AG09319 (cell line): ENCODE measurements at regions not wholly inside any gene's neighbourhood (a gene's known extent, or its start where the extent isn't known, plus 50 kb on each side); places are given as distances from the start of the nearest gene placed in this dataset.
"Not testable (repeated sequence)": the region's sequence is repeated elsewhere in the genome, so short reads cannot be mapped to it uniquely, and the experiment has no call there.

Experiments
- DNase-seq: peaks from one replicate; pipeline ENCODE4 v3.0.0-alpha.2; 2010; ENCODE audit warnings: low read depth; ENCODE audit errors: extremely low read depth
- TF ChIP-seq, protein P1 (sequence below): IDR thresholded peaks from 2 replicates; pipeline ENCODE4 v1.5.1; 2011; ENCODE audit warnings: low read depth, mild to moderate bottlenecking, inconsistent platforms, low read length, moderate library complexity

DNA sequence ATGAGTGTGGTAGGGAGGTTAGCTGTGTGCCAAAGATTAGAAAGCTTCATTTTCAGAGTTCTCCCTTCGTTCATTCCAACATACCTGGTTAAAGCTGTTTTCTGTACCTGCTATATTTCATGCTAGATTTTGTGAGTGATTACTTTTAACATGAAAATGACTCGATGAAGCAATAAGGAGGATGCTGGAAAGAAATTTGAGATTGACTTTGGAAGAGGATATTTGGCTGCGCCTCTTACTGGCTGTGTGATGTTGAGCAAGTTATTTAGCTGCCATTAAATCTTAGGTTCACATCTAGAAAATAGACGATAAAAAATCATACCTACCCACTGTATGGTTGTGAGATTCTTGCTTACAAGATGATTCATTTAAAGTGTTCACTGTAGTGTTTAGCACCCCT lies 288.7 kb downstream of the ZIC4 start:
- TF ChIP-seq, protein P1, sequence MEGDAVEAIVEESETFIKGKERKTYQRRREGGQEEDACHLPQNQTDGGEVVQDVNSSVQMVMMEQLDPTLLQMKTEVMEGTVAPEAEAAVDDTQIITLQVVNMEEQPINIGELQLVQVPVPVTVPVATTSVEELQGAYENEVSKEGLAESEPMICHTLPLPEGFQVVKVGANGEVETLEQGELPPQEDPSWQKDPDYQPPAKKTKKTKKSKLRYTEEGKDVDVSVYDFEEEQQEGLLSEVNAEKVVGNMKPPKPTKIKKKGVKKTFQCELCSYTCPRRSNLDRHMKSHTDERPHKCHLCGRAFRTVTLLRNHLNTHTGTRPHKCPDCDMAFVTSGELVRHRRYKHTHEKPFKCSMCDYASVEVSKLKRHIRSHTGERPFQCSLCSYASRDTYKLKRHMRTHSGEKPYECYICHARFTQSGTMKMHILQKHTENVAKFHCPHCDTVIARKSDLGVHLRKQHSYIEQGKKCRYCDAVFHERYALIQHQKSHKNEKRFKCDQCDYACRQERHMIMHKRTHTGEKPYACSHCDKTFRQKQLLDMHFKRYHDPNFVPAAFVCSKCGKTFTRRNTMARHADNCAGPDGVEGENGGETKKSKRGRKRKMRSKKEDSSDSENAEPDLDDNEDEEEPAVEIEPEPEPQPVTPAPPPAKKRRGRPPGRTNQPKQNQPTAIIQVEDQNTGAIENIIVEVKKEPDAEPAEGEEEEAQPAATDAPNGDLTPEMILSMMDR = no peak
- no peak for DNase-seq

DNA sequence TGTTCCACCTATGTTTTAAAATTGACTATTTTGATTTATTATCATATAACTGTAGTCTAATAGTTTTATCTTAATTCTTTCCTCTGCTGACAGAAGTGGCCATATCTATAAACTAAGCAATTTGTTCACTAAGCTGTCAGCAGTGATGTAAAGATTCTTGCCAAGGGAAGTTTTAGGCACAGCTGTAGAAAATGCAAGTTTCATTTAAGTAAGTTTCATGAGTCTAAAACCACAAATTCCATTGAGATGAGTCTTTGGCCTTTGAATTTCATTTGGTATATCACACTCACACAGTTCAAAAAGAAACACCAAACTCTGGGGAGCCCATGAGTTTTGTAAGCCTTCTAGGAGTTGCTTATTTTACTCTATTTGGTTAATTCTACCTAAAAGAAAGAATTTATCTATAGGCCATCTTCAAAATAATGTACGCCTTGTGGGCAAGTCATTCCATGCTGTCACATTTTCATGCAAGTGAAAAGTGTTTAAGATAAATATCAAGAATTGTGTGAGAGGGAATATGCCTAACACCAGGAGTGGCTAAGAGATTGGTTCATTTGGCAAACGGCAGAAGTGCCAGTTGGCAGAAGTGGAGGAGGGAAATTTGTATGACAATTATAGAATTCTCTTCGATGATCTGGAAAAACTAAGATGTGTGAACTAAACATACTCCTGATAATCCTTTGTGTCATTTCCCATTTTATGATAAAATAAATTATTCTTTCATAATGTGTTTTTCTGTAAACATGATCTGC lies 292.9 kb downstream of the ZIC4 start:
- TF ChIP-seq, protein P1 = no peak
- DNase-seq = peak; percentile 42

DNA sequence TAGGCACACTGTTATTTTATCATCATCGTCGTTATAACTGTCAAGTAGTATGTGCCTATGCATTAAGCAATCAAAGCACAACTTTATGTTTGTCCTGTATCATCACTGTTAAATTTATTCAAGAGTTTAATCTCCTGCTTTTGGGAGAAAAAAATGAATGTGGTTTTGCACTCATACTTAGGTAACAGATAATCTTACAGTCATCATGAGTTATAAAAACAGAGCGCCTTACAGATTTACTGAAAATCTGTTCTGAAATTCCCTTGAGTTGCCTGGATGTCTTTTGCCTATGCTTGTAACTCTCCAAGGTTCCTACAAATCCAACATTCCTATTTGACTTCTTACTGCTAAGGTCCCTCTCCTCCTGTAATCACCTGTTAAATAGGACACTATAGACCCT lies 307.3 kb downstream of the ZIC4 start:
- no peak for DNase-seq
- TF ChIP-seq, protein P1 = no peak

DNA sequence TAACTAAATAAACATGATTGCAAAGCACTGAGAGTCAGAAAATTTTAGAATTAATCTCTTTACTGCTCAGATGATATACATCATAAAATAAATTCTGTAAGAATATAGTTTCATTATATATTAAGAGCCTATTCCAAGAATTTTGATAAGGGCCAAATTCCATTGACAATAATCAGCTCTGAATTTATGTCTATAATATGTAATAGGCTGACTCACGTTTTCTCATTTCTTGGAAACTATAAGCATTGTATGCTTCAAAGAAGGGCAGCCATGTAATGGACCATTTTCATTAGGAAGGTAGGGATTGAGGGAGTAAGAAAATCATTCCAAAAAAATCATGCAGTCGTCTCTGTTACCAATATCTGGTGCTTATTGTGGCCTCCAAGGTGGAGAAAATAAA lies 315.9 kb downstream of the ZIC4 start:
- TF ChIP-seq, protein P1 = no peak
- DNase-seq = no peak

DNA sequence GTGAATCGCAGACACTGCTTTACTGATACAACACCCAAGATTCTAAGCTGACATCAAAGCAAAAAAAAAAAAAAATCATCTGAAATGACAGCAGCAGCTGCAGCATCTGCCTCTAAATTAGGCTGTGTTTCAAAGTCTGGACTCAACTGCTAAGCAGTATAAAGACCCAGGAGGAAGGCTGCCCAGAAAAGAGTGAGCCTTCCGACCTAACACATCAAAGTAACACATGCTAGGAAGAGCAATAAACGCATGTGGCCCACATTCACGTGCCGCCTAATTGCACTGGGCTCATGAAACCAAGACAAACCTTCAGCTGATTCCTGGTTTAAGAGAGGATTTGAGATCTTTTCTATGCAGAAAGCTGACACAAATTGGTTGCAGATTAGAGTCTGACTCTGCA lies 317.1 kb downstream of the ZIC4 start:
- TF ChIP-seq, protein P1 = no peak
- DNase-seq = no peak

DNA sequence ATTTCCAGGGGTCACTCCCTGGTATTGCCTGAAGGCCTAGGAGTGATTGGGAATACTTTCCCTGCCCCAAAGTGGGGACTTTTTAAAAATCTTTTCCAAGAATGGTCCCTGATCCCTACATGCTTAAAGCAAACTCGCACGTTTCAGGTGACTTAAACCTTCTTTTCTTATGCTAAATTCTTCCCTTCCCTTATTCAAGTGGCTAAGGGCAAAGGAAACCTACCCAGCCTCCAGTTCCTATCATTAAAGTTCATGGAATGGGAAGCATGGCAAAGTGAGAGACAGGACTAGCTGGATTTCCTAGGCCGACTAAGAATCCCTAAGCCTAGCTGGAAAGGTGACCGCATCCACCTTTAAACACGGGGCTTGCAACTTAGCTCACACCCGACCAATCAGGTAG lies 346.8 kb downstream of the ZIC4 start:
- DNase-seq = not testable (repeated sequence)

DNA sequence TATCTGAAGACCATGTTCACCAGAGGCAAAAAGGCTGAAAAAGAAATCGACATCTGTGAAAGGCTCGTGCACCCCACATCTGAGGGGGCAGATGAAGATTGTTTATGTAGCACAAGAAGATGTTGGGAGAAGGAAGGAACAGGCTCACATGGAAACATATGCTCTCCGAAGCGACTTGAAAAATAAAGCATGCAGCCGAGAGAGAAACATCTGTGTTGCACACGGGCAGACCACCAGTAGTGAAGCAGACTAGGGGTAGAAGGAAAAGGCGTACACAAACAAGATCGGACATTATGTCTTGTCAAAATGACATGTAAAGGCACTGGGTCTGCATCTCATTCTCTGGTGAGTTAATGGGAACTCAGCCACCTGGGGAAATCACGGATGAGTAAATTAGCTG lies 356.5 kb downstream of the ZIC4 start:
- DNase-seq = no peak
- TF ChIP-seq, protein P1 = no peak

DNA sequence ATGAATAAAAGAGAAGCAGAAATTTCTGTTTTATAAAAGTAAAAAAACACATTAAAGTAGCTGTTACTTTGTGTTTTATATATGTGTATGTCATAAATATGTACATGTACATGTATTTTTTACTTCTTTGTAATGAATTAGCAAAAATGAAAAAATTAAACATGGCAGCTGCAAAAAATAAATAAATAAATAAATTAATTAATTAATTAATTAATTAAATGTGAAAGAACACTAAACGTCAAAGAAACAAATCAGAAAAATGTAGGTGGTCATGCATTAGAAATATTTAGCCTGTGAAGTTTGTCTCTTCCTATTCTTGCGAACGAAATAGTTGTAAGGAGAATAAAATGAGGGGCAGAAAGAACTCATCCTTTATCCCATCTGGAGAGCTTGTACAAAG lies 357.0 kb downstream of the ZIC4 start:
- TF ChIP-seq, protein P1 = no peak
- no peak for DNase-seq
